PC-3 (cell line): ENCODE measurements at regions not wholly inside any gene's neighbourhood (a gene's known extent, or its start where the extent isn't known, plus 50 kb on each side); places are given as distances from the start of the nearest gene placed in this dataset.
"Not testable (repeated sequence)": the region's sequence is repeated elsewhere in the genome, so short reads cannot be mapped to it uniquely, and the experiment has no call there.

Source experiments
- ATAC-seq: fragments of 200-7000 bp; cut with Tn5 transposase; 2 replicates; pipeline ENCODE4 v1.9.1; 2020; ENCODE audit warnings: mild to moderate bottlenecking, moderate library complexity
- BruUV-seq: library from RNA; stranded (reverse); fragments of 400-500 nt; replicated peaks from 2 replicates; lab custom pipeline; 2021; lab: Mats Ljungman, UMichigan
- CTCF ChIA-PET: fragments of 300-600 bp; sonication (Branson Sonifier 250); formaldehyde crosslinking; loops from one replicate; lab custom pipeline; 2022; ENCODE audit warnings: antibody characterized with exemption; lab: Charles Lee
- POLR2A ChIA-PET: fragments of 300-600 bp; sonication (Branson Sonifier 250); formaldehyde crosslinking; loops from one replicate; lab custom pipeline; 2022; ENCODE audit warnings: antibody characterized with exemption; ENCODE audit not compliant: unreplicated experiment; lab: Charles Lee
- DNase-seq: peaks from one replicate; pipeline ENCODE4 v3.0.0-alpha.2; 2015
- H2AFZ ChIP-seq: fragments of 300-600 bp; sonication (generic); 2 replicates; pipeline ENCODE4 v1.6.0; 2016; ENCODE audit warnings: antibody characterized with exemption, low read length
- H3F3A ChIP-seq: fragments of 300-600 bp; sonication (generic); one replicate; pipeline ENCODE4 v1.6.0; 2017; ENCODE audit warnings: antibody characterized with exemption, low read length, control low read depth, mild to moderate bottlenecking; ENCODE audit not compliant: unreplicated experiment
- H3K27ac ChIP-seq: fragments of 300-600 bp; sonication (generic); 2 replicates; pipeline ENCODE4 v1.5.1; 2016; ENCODE audit warnings: mild to moderate bottlenecking, low read length
- H3K27me3 ChIP-seq: fragments of 300-600 bp; sonication (generic); 2 replicates; pipeline ENCODE4 v1.6.1; 2016; ENCODE audit warnings: low read length, mixed read lengths
- H3K36me3 ChIP-seq: fragments of 300-600 bp; sonication (generic); 2 replicates; pipeline ENCODE4 v1.6.1; 2016; ENCODE audit warnings: low read depth, mixed run types, low read length, mixed read lengths
- H3K4me1 ChIP-seq: fragments of 300-600 bp; sonication (generic); 2 replicates; pipeline ENCODE4 v1.5.1; 2016; ENCODE audit warnings: low read length; ENCODE audit not compliant: insufficient read depth
- H3K4me2 ChIP-seq: fragments of 300-600 bp; sonication (generic); 2 replicates; pipeline ENCODE4 v1.6.0; 2016; ENCODE audit warnings: low read length
- H3K4me3 ChIP-seq: fragments of 300-600 bp; sonication (generic); 2 replicates; pipeline ENCODE4 v1.5.1; 2016; ENCODE audit warnings: mild to moderate bottlenecking, low read length, mixed read lengths
- H3K79me2 ChIP-seq: fragments of 300-600 bp; sonication (generic); 2 replicates; pipeline ENCODE4 v1.6.1; 2017; ENCODE audit warnings: low read length, mixed read lengths
- H3K9ac ChIP-seq: fragments of 300-600 bp; sonication (generic); 2 replicates; pipeline ENCODE4 v1.6.0; 2016; ENCODE audit warnings: mild to moderate bottlenecking, low read length
- H3K9me2 ChIP-seq: fragments of 300-600 bp; sonication (generic); replicated peaks from 2 replicates; pipeline ENCODE4 v1.6.1; 2016; ENCODE audit warnings: mixed run types, low read length, mixed read lengths
- H3K9me3 ChIP-seq: fragments of 300-600 bp; sonication (generic); 2 replicates; pipeline ENCODE4 v1.6.1; 2016; ENCODE audit warnings: low read length, mixed read lengths
- H4K20me1 ChIP-seq: fragments of 300-600 bp; sonication (generic); 2 replicates; pipeline ENCODE4 v1.6.1; 2016; ENCODE audit warnings: low read length, mixed read lengths
- CTCF ChIP-seq: fragments of 300-600 bp; sonication (generic); conservative IDR thresholded peaks from 2 replicates; pipeline ENCODE4 v1.5.1; 2017; ENCODE audit warnings: antibody characterized with exemption, low read depth, mild to moderate bottlenecking, low read length
- EZH2 ChIP-seq: fragments of 300-600 bp; sonication (generic); IDR thresholded peaks from one replicate; pipeline ENCODE4 v1.6.1; 2017; ENCODE audit warnings: antibody characterized with exemption, mild to moderate bottlenecking, low read length; ENCODE audit not compliant: unreplicated experiment
- EZH2phosphoT487 ChIP-seq: fragments of 300-600 bp; sonication (generic); IDR thresholded peaks from 2 replicates; pipeline ENCODE4 v1.6.1; 2018; ENCODE audit warnings: mild to moderate bottlenecking, antibody characterized with exemption, low read length, borderline replicate concordance
- intact Hi-C: fragments of 100-400 bp; cut with micrococcal nuclease; formaldehyde crosslinking; loops from 2 replicates; pipeline ENCODE4 v1.9.0; 2023

GRCh38 chr16:27600381-27600780 is 50.4 kb downstream of the KATNIP start:
- H3K9me2 ChIP-seq: no peaks in the 10 kb centered on the region
- no peak overlapping the region for H3K9ac ChIP-seq
- ChIA-PET POLR2A (no interaction called here), CTCF (no interaction called here)
- H3K79me2 ChIP-seq: no peaks in the 10 kb centered on the region
- H3K9me3 ChIP-seq: no peaks in the 10 kb centered on the region
- no peak overlapping the region for H3K4me3 ChIP-seq
- no peaks in the 10 kb centered on the region for H3K4me1 ChIP-seq
- no peak overlapping the region for H3K4me2 ChIP-seq
- ATAC-seq: no peak
- TF ChIP-seq EZH2 (no peak), EZH2phosphoT487 (no peak)
- H3K36me3 ChIP-seq: no peaks in the 10 kb centered on the region
- no peak overlapping the region for H3K27ac ChIP-seq
- H3F3A ChIP-seq: no peaks in the 10 kb centered on the region
- no TSS peak for BruUV-seq
- no peaks in the 10 kb centered on the region for H3K27me3 ChIP-seq
- no peak overlapping the region for H2AFZ ChIP-seq
- no peaks in the 10 kb centered on the region for H4K20me1 ChIP-seq
- intact Hi-C loops: no loop called here
- no peak for DNase-seq

GRCh38 chr16:27602103-27602502 is 52.2 kb downstream of the KATNIP start:
- DNase-seq: no peak
- intact Hi-C loops: no loop called here
- no peaks in the 10 kb centered on the region for H3K79me2 ChIP-seq
- H3K9ac ChIP-seq: no peak overlapping the region
- POLR2A ChIA-PET: no interaction called here
- no peaks in the 10 kb centered on the region for H3K36me3 ChIP-seq
- BruUV-seq: no TSS peak
- CTCF ChIA-PET: no interaction called here
- ATAC-seq: no peak
- H3K27me3 ChIP-seq: no peaks in the 10 kb centered on the region
- no peaks in the 10 kb centered on the region for H3K4me1 ChIP-seq
- H3K9me3 ChIP-seq: no peaks in the 10 kb centered on the region
- H3K4me3 ChIP-seq: no peak overlapping the region
- no peak overlapping the region for H3K27ac ChIP-seq
- H2AFZ ChIP-seq: no peak overlapping the region
- TF ChIP-seq EZH2: no peak
- TF ChIP-seq EZH2phosphoT487: no peak
- no peak for TF ChIP-seq CTCF
- no peaks in the 10 kb centered on the region for H4K20me1 ChIP-seq
- no peaks in the 10 kb centered on the region for H3F3A ChIP-seq
- no peaks in the 10 kb centered on the region for H3K9me2 ChIP-seq
- no peak overlapping the region for H3K4me2 ChIP-seq

GRCh38 chr16:27605500-27606106 is 55.7 kb downstream of the KATNIP start:
- POLR2A ChIA-PET: not testable (repeated sequence)

More at GRCh38 chr16:27605500-27606106, 55.7 kb downstream of the KATNIP start:
- H3F3A ChIP-seq, H3K36me3 ChIP-seq, BruUV-seq, H3K4me1 ChIP-seq, CTCF ChIA-PET, H3K4me2 ChIP-seq, H3K79me2 ChIP-seq, H3K4me3 ChIP-seq, H2AFZ ChIP-seq, H3K9me3 ChIP-seq, H3K27me3 ChIP-seq, H3K9ac ChIP-seq, intact Hi-C loops, H3K9me2 ChIP-seq, H3K27ac ChIP-seq, H4K20me1 ChIP-seq: not testable (repeated sequence)
- DNase-seq: peak; percentile 49
- TF ChIP-seq CTCF: peak; percentile 73
- ATAC-seq: peak; percentile 42; the same call in 1 of the 2 replicates
